ENCODE measurements at regions not wholly inside any gene's neighbourhood (a gene's known extent, or its start where the extent isn't known, plus 50 kb on each side); places are given as distances from the start of the nearest gene placed in this dataset.
"Not testable (repeated sequence)": the region's sequence is repeated elsewhere in the genome, so short reads cannot be mapped to it uniquely, and the experiment has no call there.

- no peaks in the 10 kb centered on the region for H3K27me3 ChIP-seq
- DNase-seq, result no peak
- H3K4me3 ChIP-seq, result no peak overlapping the region
- H3K36me3 ChIP-seq, result no peaks in the 10 kb centered on the region
- H3K9me3 ChIP-seq, result peaks cover 4% of the 10 kb centered on the region; the same call in 1 of the 2 replicates
Observed at GRCh38 chr1:60965280-60965854, 117.0 kb upstream of the NFIA start.

- H3K36me3 ChIP-seq, result no peaks in the 10 kb centered on the region
- no peaks in the 10 kb centered on the region; the same call in 1 of the 2 replicates for H3K27me3 ChIP-seq
- peaks cover 4% of the 10 kb centered on the region; the same call in 1 of the 2 replicates for H3K9me3 ChIP-seq
- no peak for DNase-seq
- no peak overlapping the region for H3K4me3 ChIP-seq
Observed at GRCh38 chr1:60963167-60963940, 119.0 kb upstream of the NFIA start.

GRCh38 chr1:60960891-60961461 is 121.4 kb upstream of the NFIA start:
- Histone ChIP-seq H3K4me3 (no peak overlapping the region), H3K9me3 (peaks cover 4% of the 10 kb centered on the region; the same call in 1 of the 2 replicates), H3K36me3 (no peaks in the 10 kb centered on the region), H3K27me3 (no peaks in the 10 kb centered on the region; the same call in 1 of the 2 replicates)
- peak; percentile 6 for DNase-seq

GRCh38 chr1:60959701-60960100 is 122.7 kb upstream of the NFIA start:
- no peaks in the 10 kb centered on the region for H3K36me3 ChIP-seq
- H3K9me3 ChIP-seq, result no peaks in the 10 kb centered on the region
- DNase-seq, result no peak
- H3K4me3 ChIP-seq, result no peak overlapping the region
- H3K27me3 ChIP-seq, result no peaks in the 10 kb centered on the region; the same call in 1 of the 2 replicates

- H3K4me3 ChIP-seq, result no peak overlapping the region
- no peak for DNase-seq
- no peaks in the 10 kb centered on the region for H3K36me3 ChIP-seq
- H3K9me3 ChIP-seq, result no peaks in the 10 kb centered on the region
- no peaks in the 10 kb centered on the region; the same call in 1 of the 2 replicates for H3K27me3 ChIP-seq
Observed at GRCh38 chr1:60958001-60958400, 124.4 kb upstream of the NFIA start.

- Histone ChIP-seq H3K9me3 (no peaks in the 10 kb centered on the region), H3K4me3 (no peak overlapping the region), H3K36me3 (no peaks in the 10 kb centered on the region), H3K27me3 (no peaks in the 10 kb centered on the region; the same call in 1 of the 2 replicates)
- DNase-seq, result no peak
Observed at GRCh38 chr1:60956520-60956919, 125.8 kb upstream of the NFIA start.

GRCh38 chr1:60952612-60953111 is 129.7 kb upstream of the NFIA start:
- H3K9me3 ChIP-seq, result no peaks in the 10 kb centered on the region
- no peak overlapping the region for H3K4me3 ChIP-seq
- DNase-seq, result no peak
- H3K36me3 ChIP-seq, result no peaks in the 10 kb centered on the region
- peaks cover 2% of the 10 kb centered on the region; the same call in 1 of the 2 replicates for H3K27me3 ChIP-seq

GRCh38 chr1:60950224-60951063 is 131.9 kb upstream of the NFIA start:
- Histone ChIP-seq H3K36me3 (no peaks in the 10 kb centered on the region), H3K4me3 (no peak overlapping the region), H3K27me3 (peaks cover 2% of the 10 kb centered on the region; the same call in 1 of the 2 replicates), H3K9me3 (no peaks in the 10 kb centered on the region)
- no peak for DNase-seq

GRCh38 chr1:60949826-60950197 is 132.5 kb upstream of the NFIA start:
- peaks cover 2% of the 10 kb centered on the region; the same call in 1 of the 2 replicates for H3K27me3 ChIP-seq
- DNase-seq, result no peak
- no peaks in the 10 kb centered on the region for H3K9me3 ChIP-seq
- H3K36me3 ChIP-seq, result no peaks in the 10 kb centered on the region
- no peak overlapping the region for H3K4me3 ChIP-seq

- no peak for DNase-seq
Observed at GRCh38 chr1:60949154-60949825, 133.1 kb upstream of the NFIA start.

GRCh38 chr1:60948486-60948885 is 133.9 kb upstream of the NFIA start:
- DNase-seq, result no peak
- no peaks in the 10 kb centered on the region for H3K36me3 ChIP-seq
- peaks cover 2% of the 10 kb centered on the region; the same call in 1 of the 2 replicates for H3K27me3 ChIP-seq
- H3K4me3 ChIP-seq, result no peak overlapping the region
- no peaks in the 10 kb centered on the region for H3K9me3 ChIP-seq

More at GRCh38 chr1:60949154-60949825, 133.1 kb upstream of the NFIA start:
- no peaks in the 10 kb centered on the region for H3K9me3 ChIP-seq
- H3K36me3 ChIP-seq, result no peaks in the 10 kb centered on the region
- H3K27me3 ChIP-seq, result peaks cover 2% of the 10 kb centered on the region; the same call in 1 of the 2 replicates
- no peak overlapping the region for H3K4me3 ChIP-seq

- Histone ChIP-seq H3K9me3 (no peaks in the 10 kb centered on the region), H3K36me3 (no peaks in the 10 kb centered on the region), H3K27me3 (peaks cover 2% of the 10 kb centered on the region; the same call in 1 of the 2 replicates), H3K4me3 (no peak overlapping the region)
- no peak for DNase-seq
Observed at GRCh38 chr1:60947367-60947766, 135.0 kb upstream of the NFIA start.

GRCh38 chr1:60942896-60943638 is 139.3 kb upstream of the NFIA start:
- H3K27me3 ChIP-seq, result no peaks in the 10 kb centered on the region
- H3K4me3 ChIP-seq, result no peak overlapping the region
- no peaks in the 10 kb centered on the region for H3K9me3 ChIP-seq
- no peaks in the 10 kb centered on the region for H3K36me3 ChIP-seq
- no peak for DNase-seq

- Histone ChIP-seq H3K27me3 (no peaks in the 10 kb centered on the region), H3K36me3 (no peaks in the 10 kb centered on the region), H3K9me3 (no peaks in the 10 kb centered on the region), H3K4me3 (no peak overlapping the region)
- DNase-seq, result no peak
Observed at GRCh38 chr1:60942291-60942690, 140.1 kb upstream of the NFIA start.

GRCh38 chr1:60940685-60941084 is 141.7 kb upstream of the NFIA start:
- not testable (repeated sequence) for H3K4me3 ChIP-seq, H3K9me3 ChIP-seq, H3K36me3 ChIP-seq, DNase-seq, H3K27me3 ChIP-seq

Measured in MG63 (cell line).